Tibial artery (tissue), 4 donors: ENCODE measurements at regions not wholly inside any gene's neighbourhood (a gene's known extent, or its start where the extent isn't known, plus 50 kb on each side); places are given as distances from the start of the nearest gene placed in this dataset.

Experiments used
- DNase-seq, 2 donors: peaks; one replicate each; pipeline ENCODE4 v3.0.0-alpha.2; 2019
- H3K27ac ChIP-seq, 2 donors: fragments of 200-600 bp; sonication (generic) in 1 of 2; 1 replicate in 1 of 2; 2 replicates in 1 of 2; pipeline ENCODE4 v1.5.1; 2018 to 2019; ENCODE audit warnings: mild to moderate bottlenecking in 1 of 2
- H3K27me3 ChIP-seq, 2 donors: fragments of 200-600 bp; sonication (generic) in 1 of 2; one replicate each; pipeline versions ENCODE4 v1.5.1 to v1.6.0; 2016 to 2019
- H3K36me3 ChIP-seq, 3 donors: fragments of 200-600 bp; sonication (generic) in 2 of 3; one replicate each; pipeline ENCODE4 v1.5.1; 2016 to 2019; ENCODE audit warnings: mild to moderate bottlenecking in 2 of 3
- H3K4me1 ChIP-seq, 4 donors: fragments of 200-600 bp; sonication (generic) in 2 of 4; 1 replicate in 3 of 4; 2 replicates in 1 of 4; pipeline ENCODE4 v1.5.1; 2016 to 2019
- H3K4me3 ChIP-seq, 2 donors: fragments of 200-600 bp; sonication (generic) in 1 of 2; 1 replicate in 1 of 2; 2 replicates in 1 of 2; pipeline ENCODE4 v1.5.1; 2018 to 2019; ENCODE audit warnings: mild to moderate bottlenecking in 2 of 2
- H3K9me3 ChIP-seq, 3 donors: fragments of 200-600 bp; sonication (generic) in 1 of 3; one replicate each; pipeline ENCODE4 v1.5.1; 2016 to 2019
- CTCF ChIP-seq, 2 experiments: fragments of 200-600 bp in 1 of 2; fragments of 450-650 bp in 1 of 2; IDR thresholded peaks; one replicate each; pipeline ENCODE4 v1.5.1; 2017 to 2019; ENCODE audit warnings: antibody characterized with exemption in 2 of 2, mild to moderate bottlenecking in 1 of 2, moderate library complexity in 1 of 2
- intact Hi-C: fragments of 100-400 bp; cut with DNase I; formaldehyde crosslinking; loops from one replicate; pipeline ENCODE4 v1.15.0; 2023; ENCODE audit warnings: low total_unique reads

GRCh38 chr1:209457401-209458125 is 126.0 kb upstream of the CAMK1G start:
- H3K4me1 ChIP-seq = no peaks in the 10 kb centered on the region
- H3K27ac ChIP-seq = no peak overlapping the region
- no peak for DNase-seq
- no peaks in the 10 kb centered on the region for H3K36me3 ChIP-seq
- no peak for TF ChIP-seq CTCF (IDR thresholded peaks at IDR 0.05)
- no peaks in the 10 kb centered on the region for H3K27me3 ChIP-seq
- no peak overlapping the region for H3K4me3 ChIP-seq
- intact Hi-C loops = no loop called here
- H3K9me3 ChIP-seq = peaks cover 0 to 9% (median 0%) of the 10 kb centered on the region in 3 donors

- Histone ChIP-seq H3K4me1 (no peaks in the 10 kb centered on the region), H3K36me3 (no peaks in the 10 kb centered on the region), H3K4me3 (no peak overlapping the region), H3K27me3 (no peaks in the 10 kb centered on the region), H3K27ac (no peak overlapping the region), H3K9me3 (peaks cover 0 to 9% (median 0%) of the 10 kb centered on the region in 3 donors)
- no peak for DNase-seq
- no peak for TF ChIP-seq CTCF (IDR thresholded peaks at IDR 0.05)
- intact Hi-C loops = no loop called here
These were observed 124.6 kb upstream of the CAMK1G start for GRCh38 chr1:209458921-209459320.

GRCh38 chr1:209461168-209461567 is 122.3 kb upstream of the CAMK1G start:
- Histone ChIP-seq H3K4me1 (no peaks in the 10 kb centered on the region), H3K27ac (no peak overlapping the region), H3K27me3 (no peaks in the 10 kb centered on the region), H3K36me3 (no peaks in the 10 kb centered on the region), H3K9me3 (peaks cover 0 to 9% (median 0%) of the 10 kb centered on the region in 3 donors), H3K4me3 (no peak overlapping the region)
- no peak for DNase-seq
- no peak for TF ChIP-seq CTCF (IDR thresholded peaks at IDR 0.05)
- intact Hi-C loops = no loop called here

GRCh38 chr1:209462433-209462832 is 121.1 kb upstream of the CAMK1G start:
- Histone ChIP-seq H3K4me3 (no peak overlapping the region), H3K9me3 (peaks cover 0 to 9% (median 0%) of the 10 kb centered on the region in 3 donors), H3K36me3 (no peaks in the 10 kb centered on the region), H3K27ac (no peak overlapping the region), H3K27me3 (no peaks in the 10 kb centered on the region), H3K4me1 (no peaks in the 10 kb centered on the region)
- DNase-seq = no peak
- no peak for TF ChIP-seq CTCF (IDR thresholded peaks at IDR 0.05)
- intact Hi-C loops = no loop called here

- Histone ChIP-seq H3K27ac (no peak overlapping the region), H3K36me3 (no peaks in the 10 kb centered on the region), H3K4me3 (no peak overlapping the region), H3K4me1 (no peaks in the 10 kb centered on the region), H3K27me3 (no peaks in the 10 kb centered on the region), H3K9me3 (peaks cover 0 to 9% (median 0%) of the 10 kb centered on the region in 3 donors)
- no peak for TF ChIP-seq CTCF (IDR thresholded peaks at IDR 0.05)
- intact Hi-C loops = no loop called here
- no peak for DNase-seq
These were observed 120.1 kb upstream of the CAMK1G start for GRCh38 chr1:209463441-209463840.
